ENCODE measurements at regions not wholly inside any gene's neighbourhood (a gene's known extent, or its start where the extent isn't known, plus 50 kb on each side); places are given as distances from the start of the nearest gene placed in this dataset.

DNA sequence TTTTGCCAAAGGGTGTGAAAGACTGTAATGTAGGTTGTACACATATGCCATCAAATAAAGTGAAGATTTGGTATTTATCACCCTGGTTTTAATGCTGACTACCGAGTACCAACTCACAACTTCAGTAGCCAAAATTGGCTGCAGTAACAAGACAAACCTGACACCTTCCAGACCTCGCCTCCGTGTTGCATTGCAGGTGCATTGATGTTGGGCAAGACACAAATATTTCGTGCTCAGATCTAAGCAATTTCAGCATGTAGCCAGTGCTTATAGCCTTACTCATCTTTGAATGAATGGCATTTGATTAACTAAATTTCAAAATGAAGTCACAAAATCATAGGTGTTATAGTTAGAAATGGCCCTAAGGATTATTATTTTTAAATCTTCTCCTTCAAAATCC lies 400.2 kb downstream of the SOX2 start:
- no peaks in the 10 kb centered on the region for H3K79me2 ChIP-seq (ENCODE audit: insufficient read depth)
- H3K4me1 ChIP-seq (ENCODE audit: control insufficient read depth in 1 of 2, insufficient read depth in 2 of 2, low read depth in 1 of 2, low read length in 1 of 2), result no peaks in the 10 kb centered on the region
- no peak overlapping the region for H2AFZ ChIP-seq (ENCODE audit: low read depth)
- H3K9me3 ChIP-seq, result no peaks in the 10 kb centered on the region
- ChIA-PET CTCF (no interaction called here), POLR2A (no interaction called here)
- no peaks in the 10 kb centered on the region for H4K20me1 ChIP-seq (ENCODE audit: insufficient read depth)
- no peak overlapping the region for H3K4me3 ChIP-seq (ENCODE audit: low read depth in 2 of 2, low read length in 1 of 2)
- no peak overlapping the region for H3K4me2 ChIP-seq
- H3K9ac ChIP-seq, result no peak overlapping the region
- H3K9me2 ChIP-seq, result no peaks in the 10 kb centered on the region
- no peaks in the 10 kb centered on the region for H3K36me3 ChIP-seq (replicated peaks in 1 of 2; ENCODE audit: control insufficient read depth in 1 of 2, insufficient read depth in 2 of 2, low read length in 1 of 2)
- TF ChIP-seq IRF3 (IDR thresholded peaks at IDR 0.05; ENCODE audit: low read depth, low read length) (no peak), RAD21 (IDR thresholded peaks at IDR 0.05; ENCODE audit: low read length) (no peak), RFX5 (IDR thresholded peaks at IDR 0.05; ENCODE audit: low read length) (no peak), JUND (IDR thresholded peaks at IDR 0.05) (no peak), CHD2 (IDR thresholded peaks at IDR 0.05; ENCODE audit: low read length, partially characterized antibody) (no peak), RXRA (IDR thresholded peaks at IDR 0.05; ENCODE audit: borderline replicate concordance, low read depth) (no peak), GATA2 (CRISPR knock-in tag; IDR thresholded peaks at IDR 0.05) (no peak), FOXM1 (IDR thresholded peaks at IDR 0.05; ENCODE audit: low read depth) (no peak), CTCF (IDR thresholded peaks at IDR 0.05) (no peak), USF1 (IDR thresholded peaks at IDR 0.05; ENCODE audit: borderline replicate concordance, low read depth) (no peak), EP300 (IDR thresholded peaks at IDR 0.05; ENCODE audit: borderline replicate concordance in 1 of 2, low read depth in 1 of 2, low read length in 1 of 2) (no peak), SMC3 (IDR thresholded peaks at IDR 0.05; ENCODE audit: low read depth, low read length) (no peak)
- TF ChIP-seq, protein P1, sequence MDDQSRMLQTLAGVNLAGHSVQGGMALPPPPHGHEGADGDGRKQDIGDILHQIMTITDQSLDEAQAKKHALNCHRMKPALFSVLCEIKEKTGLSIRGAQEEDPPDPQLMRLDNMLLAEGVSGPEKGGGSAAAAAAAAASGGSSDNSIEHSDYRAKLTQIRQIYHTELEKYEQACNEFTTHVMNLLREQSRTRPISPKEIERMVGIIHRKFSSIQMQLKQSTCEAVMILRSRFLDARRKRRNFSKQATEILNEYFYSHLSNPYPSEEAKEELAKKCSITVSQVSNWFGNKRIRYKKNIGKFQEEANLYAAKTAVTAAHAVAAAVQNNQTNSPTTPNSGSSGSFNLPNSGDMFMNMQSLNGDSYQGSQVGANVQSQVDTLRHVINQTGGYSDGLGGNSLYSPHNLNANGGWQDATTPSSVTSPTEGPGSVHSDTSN (IDR thresholded peaks at IDR 0.05), result no peak
- TF ChIP-seq, protein P2, sequence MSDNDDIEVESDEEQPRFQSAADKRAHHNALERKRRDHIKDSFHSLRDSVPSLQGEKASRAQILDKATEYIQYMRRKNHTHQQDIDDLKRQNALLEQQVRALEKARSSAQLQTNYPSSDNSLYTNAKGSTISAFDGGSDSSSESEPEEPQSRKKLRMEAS (IDR thresholded peaks at IDR 0.05; ENCODE audit: low read depth), result no peak
- TF ChIP-seq, protein P3, sequence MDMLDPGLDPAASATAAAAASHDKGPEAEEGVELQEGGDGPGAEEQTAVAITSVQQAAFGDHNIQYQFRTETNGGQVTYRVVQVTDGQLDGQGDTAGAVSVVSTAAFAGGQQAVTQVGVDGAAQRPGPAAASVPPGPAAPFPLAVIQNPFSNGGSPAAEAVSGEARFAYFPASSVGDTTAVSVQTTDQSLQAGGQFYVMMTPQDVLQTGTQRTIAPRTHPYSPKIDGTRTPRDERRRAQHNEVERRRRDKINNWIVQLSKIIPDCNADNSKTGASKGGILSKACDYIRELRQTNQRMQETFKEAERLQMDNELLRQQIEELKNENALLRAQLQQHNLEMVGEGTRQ (IDR thresholded peaks at IDR 0.05; ENCODE audit: borderline replicate concordance, low read depth, low read length), result no peak
- H3F3A ChIP-seq (replicated peaks; ENCODE audit: insufficient read depth), result no peaks in the 10 kb centered on the region
- H3K27me3 ChIP-seq (ENCODE audit: insufficient read depth), result no peaks in the 10 kb centered on the region
- 43% methylated on average over 4 of the region's 4 CpGs for WGBS (ENCODE audit: low lambda C conversion rate)
- no peak for DNase-seq
- H3K27ac ChIP-seq (ENCODE audit: low read depth in 2 of 2, low read length in 1 of 2), result no peak overlapping the region

Measured in SK-N-SH (cell line).